Neuronal stem cell (in vitro differentiated cells): ENCODE measurements at regions not wholly inside any gene's neighbourhood (a gene's known extent, or its start where the extent isn't known, plus 50 kb on each side); places are given as distances from the start of the nearest gene placed in this dataset.

ENCODE experiments used
- DNase-seq: peaks from one replicate; pipeline ENCODE4 v3.0.0-alpha.2; 2013; ENCODE audit warnings: low spot score
- H2AFZ ChIP-seq: one replicate; pipeline ENCODE4 v1.6.1; 2013; ENCODE audit warnings: mild to moderate bottlenecking, low read length, inconsistent platforms
- H2AK5ac ChIP-seq: 2 replicates; pipeline ENCODE4 v1.6.1; 2013; ENCODE audit warnings: low read depth, mild to moderate bottlenecking, inconsistent platforms, low read length, moderate library complexity, mixed read lengths
- H2BK120ac ChIP-seq: 2 replicates; pipeline ENCODE4 v1.6.1; 2013; ENCODE audit warnings: low read depth, mild to moderate bottlenecking, inconsistent platforms, low read length, moderate library complexity, mixed read lengths
- H2BK12ac ChIP-seq: one replicate; pipeline ENCODE4 v1.6.1; 2013; ENCODE audit warnings: low read length, inconsistent platforms
- H2BK15ac ChIP-seq: 2 replicates; pipeline ENCODE4 v1.6.1; 2013; ENCODE audit warnings: mild to moderate bottlenecking, low read length, inconsistent platforms, mixed read lengths
- H2BK5ac ChIP-seq: one replicate; pipeline ENCODE4 v1.6.1; 2013; ENCODE audit warnings: inconsistent platforms, mild to moderate bottlenecking, low read length, moderate library complexity
- H3K14ac ChIP-seq: one replicate; pipeline ENCODE4 v1.6.1; 2013; ENCODE audit warnings: low read length, inconsistent platforms
- H3K18ac ChIP-seq: 2 replicates; pipeline ENCODE4 v1.6.1; 2013; ENCODE audit warnings: low read length, inconsistent platforms
- H3K23ac ChIP-seq: 2 replicates; pipeline ENCODE4 v1.6.1; 2013; ENCODE audit warnings: low read depth, mild to moderate bottlenecking, mixed read lengths, low read length, inconsistent platforms; ENCODE audit not compliant: poor library complexity
- H3K27ac ChIP-seq: replicated peaks from 3 replicates; pipeline ENCODE4 v1.5.1; 2013; ENCODE audit warnings: low read length, inconsistent platforms
- H3K27me3 ChIP-seq, 3 experiments: 2 replicates each; pipeline ENCODE4 v1.6.1; 2013; ENCODE audit warnings: low read length in 3 of 3, mild to moderate bottlenecking in 2 of 3, inconsistent platforms in 1 of 3, low read depth in 1 of 3, mixed read lengths in 1 of 3, moderate library complexity in 1 of 3; ENCODE audit not compliant: control insufficient read depth in 3 of 3, insufficient read depth in 3 of 3
- H3K36me3 ChIP-seq, 2 donors: replicated peaks in 1 of 2; 2 replicates each; pipeline ENCODE4 v1.6.1; 2013; ENCODE audit warnings: low read length in 2 of 2; ENCODE audit not compliant: control insufficient read depth in 2 of 2, insufficient read depth in 2 of 2
- H3K4ac ChIP-seq: 2 replicates; pipeline ENCODE4 v1.6.1; 2013; ENCODE audit warnings: inconsistent platforms, mild to moderate bottlenecking, low read length, moderate library complexity
- H3K4me1 ChIP-seq, 2 donors: 1 replicate in 1 of 2; 2 replicates in 1 of 2; pipeline ENCODE4 v1.6.1; 2013; ENCODE audit warnings: low read length in 2 of 2, low read depth in 1 of 2; ENCODE audit not compliant: control insufficient read depth in 2 of 2, insufficient read depth in 1 of 2
- H3K4me2 ChIP-seq: one replicate; pipeline ENCODE4 v1.6.1; 2013; ENCODE audit warnings: mild to moderate bottlenecking, low read length, inconsistent platforms; ENCODE audit not compliant: insufficient read depth, poor library complexity, severe bottlenecking
- H3K4me3 ChIP-seq, 2 donors: 2 replicates each; pipeline ENCODE4 v1.5.1; 2013; ENCODE audit warnings: low read length in 2 of 2, mild to moderate bottlenecking in 2 of 2, inconsistent platforms in 1 of 2, moderate library complexity in 1 of 2
- H3K79me1 ChIP-seq: one replicate; pipeline ENCODE4 v1.6.1; 2013; ENCODE audit warnings: low read depth, mild to moderate bottlenecking, inconsistent platforms, low read length, moderate library complexity
- H3K9ac ChIP-seq: one replicate; pipeline ENCODE4 v1.6.1; 2013; ENCODE audit warnings: mild to moderate bottlenecking, low read depth, low read length, inconsistent platforms; ENCODE audit not compliant: poor library complexity
- H3K9me3 ChIP-seq, 2 donors: replicated peaks in 1 of 2; 2 replicates each; pipeline versions ENCODE3 to v1.6.1; 2013; ENCODE audit warnings: low read length in 2 of 2, mild to moderate bottlenecking in 2 of 2, inconsistent platforms in 1 of 2, low read depth in 1 of 2, mixed read lengths in 1 of 2, moderate library complexity in 1 of 2; ENCODE audit not compliant: control insufficient read depth in 2 of 2, insufficient read depth in 1 of 2
- H4K8ac ChIP-seq: one replicate; pipeline ENCODE4 v1.6.1; 2013; ENCODE audit warnings: low read depth, mild to moderate bottlenecking, inconsistent platforms, low read length, moderate library complexity
- H4K91ac ChIP-seq: one replicate; pipeline ENCODE4 v1.6.1; 2013; ENCODE audit warnings: low read length, low read depth, mild to moderate bottlenecking, inconsistent platforms; ENCODE audit not compliant: poor library complexity
- WGBS, 2 donors: extraction: QIAGEN DNeasy Blood & Tissue Kit; methylation state at CpG; one replicate each; pipeline ENCODE4 v1.1.7; 2013; ENCODE audit warnings: missing lambda C conversion rate in 2 of 2, mixed read lengths in 1 of 2; ENCODE audit not compliant: insufficient read length in 2 of 2, insufficient replicate concordance in 1 of 2; ENCODE audit errors: extremely low coverage in 2 of 2; 5-methylcytosine and 5-hydroxymethylcytosine counted together

GRCh38 chr18:61244632-61245031, 88.6 kb upstream of the CDH20 start:
- H3K14ac ChIP-seq: no peak overlapping the region
- no peak overlapping the region for H3K4me3 ChIP-seq
- H2BK120ac ChIP-seq: no peak overlapping the region
- no peak overlapping the region for H4K91ac ChIP-seq
- no peak overlapping the region for H3K18ac ChIP-seq
- H3K27ac ChIP-seq: no peak overlapping the region
- H2AK5ac ChIP-seq: no peak overlapping the region
- H2BK15ac ChIP-seq: no peak overlapping the region
- H3K9me3 ChIP-seq: no peaks in the 10 kb centered on the region
- no peak overlapping the region for H3K23ac ChIP-seq
- no peaks in the 10 kb centered on the region for H3K36me3 ChIP-seq
- no peak overlapping the region for H3K4me2 ChIP-seq
- no peaks in the 10 kb centered on the region for H3K4me1 ChIP-seq
- no peak overlapping the region for H3K9ac ChIP-seq
- no peak overlapping the region for H2BK12ac ChIP-seq
- DNase-seq: no peak
- no peak overlapping the region for H3K4ac ChIP-seq
- WGBS, 2 donors: no CpG with 5 or more reads among the region's 3 CpGs
- H2AFZ ChIP-seq: no peak overlapping the region
- no peak overlapping the region for H4K8ac ChIP-seq
- H2BK5ac ChIP-seq: no peak overlapping the region
- no peaks in the 10 kb centered on the region for H3K27me3 ChIP-seq
- no peaks in the 10 kb centered on the region for H3K79me1 ChIP-seq

GRCh38 chr18:61245276-61245675, 88.0 kb upstream of the CDH20 start:
- Histone ChIP-seq H4K8ac (no peak overlapping the region), H3K18ac (no peak overlapping the region), H2BK12ac (no peak overlapping the region), H3K14ac (no peak overlapping the region), H3K4me3 (no peak overlapping the region), H2BK15ac (no peak overlapping the region), H3K4ac (no peak overlapping the region), H3K79me1 (no peaks in the 10 kb centered on the region), H2BK5ac (no peak overlapping the region), H3K27ac (no peak overlapping the region), H2AK5ac (no peak overlapping the region), H3K27me3 (no peaks in the 10 kb centered on the region), H3K4me2 (no peak overlapping the region), H3K9ac (no peak overlapping the region), H3K36me3 (no peaks in the 10 kb centered on the region), H3K23ac (no peak overlapping the region), H2AFZ (no peak overlapping the region), H3K9me3 (no peaks in the 10 kb centered on the region), H4K91ac (no peak overlapping the region), H3K4me1 (no peaks in the 10 kb centered on the region), H2BK120ac (no peak overlapping the region)
- WGBS, 2 donors: no CpG with 5 or more reads among the region's 3 CpGs
- DNase-seq: no peak

DNA sequence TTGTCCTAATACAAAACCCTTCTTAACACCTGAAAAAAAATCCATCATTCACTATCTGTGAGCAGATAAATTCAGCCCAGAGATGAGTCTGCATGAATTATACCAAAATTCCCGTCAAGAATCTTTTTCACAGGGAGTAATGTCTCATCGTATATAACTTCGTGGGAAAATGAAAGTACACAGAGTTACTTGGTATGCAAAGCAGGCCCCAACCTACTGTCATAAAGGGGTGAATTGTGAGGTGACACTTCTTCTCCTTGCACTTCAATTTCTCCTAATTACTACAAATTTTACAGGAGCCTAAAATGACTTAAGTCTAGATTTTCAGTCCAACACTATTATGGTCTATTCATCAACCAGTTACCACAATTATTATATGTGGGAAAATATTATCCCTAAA, 84.6 kb upstream of the CDH20 start:
- Histone ChIP-seq H3K14ac (no peak overlapping the region), H3K4ac (no peak overlapping the region), H3K36me3 (no peaks in the 10 kb centered on the region), H3K79me1 (no peaks in the 10 kb centered on the region), H3K4me3 (no peak overlapping the region), H3K9ac (no peak overlapping the region), H4K91ac (no peak overlapping the region), H3K4me1 (no peaks in the 10 kb centered on the region), H2BK15ac (no peak overlapping the region), H2BK5ac (no peak overlapping the region), H3K18ac (no peak overlapping the region), H3K23ac (no peak overlapping the region), H2BK120ac (no peak overlapping the region), H3K4me2 (no peak overlapping the region), H3K9me3 (no peaks in the 10 kb centered on the region), H3K27me3 (no peaks in the 10 kb centered on the region), H2AK5ac (no peak overlapping the region), H2AFZ (no peak overlapping the region), H2BK12ac (no peak overlapping the region), H4K8ac (no peak overlapping the region), H3K27ac (no peak overlapping the region)
- no CpG with 5 or more reads among the region's 3 CpGs for WGBS, 2 donors
- no peak for DNase-seq

GRCh38 chr18:61256291-61256690, 76.9 kb upstream of the CDH20 start:
- H3K18ac ChIP-seq: no peak overlapping the region
- H2BK12ac ChIP-seq: no peak overlapping the region
- H4K91ac ChIP-seq: no peak overlapping the region
- no peak overlapping the region for H2AK5ac ChIP-seq
- no peaks in the 10 kb centered on the region for H3K36me3 ChIP-seq
- peaks cover 0 to 3% of the 10 kb centered on the region in 2 donors for H3K4me1 ChIP-seq
- WGBS, 2 donors: no CpG with 5 or more reads among the region's 5 CpGs
- H3K4me3 ChIP-seq: no peak overlapping the region
- no peak overlapping the region for H3K4ac ChIP-seq
- DNase-seq: no peak
- H2BK15ac ChIP-seq: no peak overlapping the region
- no peaks in the 10 kb centered on the region for H3K9me3 ChIP-seq
- H3K9ac ChIP-seq: no peak overlapping the region
- H2BK5ac ChIP-seq: no peak overlapping the region
- H2BK120ac ChIP-seq: no peak overlapping the region
- H3K79me1 ChIP-seq: no peaks in the 10 kb centered on the region
- H3K27me3 ChIP-seq: no peaks in the 10 kb centered on the region
- no peak overlapping the region for H4K8ac ChIP-seq
- H3K27ac ChIP-seq: no peak overlapping the region
- no peak overlapping the region for H3K4me2 ChIP-seq
- H3K14ac ChIP-seq: no peak overlapping the region
- H2AFZ ChIP-seq: no peak overlapping the region
- H3K23ac ChIP-seq: no peak overlapping the region
